Activated T-cell treated with anti-CD3 and anti-CD28 coated beads for 48 hours (primary cell): ENCODE measurements at regions not wholly inside any gene's neighbourhood (a gene's known extent, or its start where the extent isn't known, plus 50 kb on each side); places are given as distances from the start of the nearest gene placed in this dataset.
A peak's percentile ranks its signal among the peaks of the same experiment; 100 is the strongest.

Experiments used
- DNase-seq: peaks from one replicate; pipeline ENCODE4 v3.0.0-alpha.2; 2020; ENCODE audit warnings: low read depth

GRCh38 chr12:98437166-98437565, 78.2 kb upstream of the TMPO start:
- DNase-seq = no peak

- DNase-seq = no peak
These were observed 77.4 kb upstream of the TMPO start for GRCh38 chr12:98437806-98438595.

- no peak for DNase-seq
These were observed 76.6 kb upstream of the TMPO start for GRCh38 chr12:98438656-98439230.

- no peak for DNase-seq
These were observed 75.9 kb upstream of the TMPO start for GRCh38 chr12:98439471-98439951.

- peak; percentile 15 for DNase-seq
These were observed 75.3 kb upstream of the TMPO start for GRCh38 chr12:98439981-98440581.

GRCh38 chr12:98446060-98446459, 69.3 kb upstream of the TMPO start:
- DNase-seq = no peak

GRCh38 chr12:98446682-98447081, 68.7 kb upstream of the TMPO start:
- DNase-seq = no peak

- no peak for DNase-seq
These were observed 65.8 kb upstream of the TMPO start for GRCh38 chr12:98449584-98449983.

- DNase-seq = peak; percentile 6
These were observed 62.3 kb upstream of the TMPO start for GRCh38 chr12:98453070-98453469.

GRCh38 chr12:98453492-98453891, 61.9 kb upstream of the TMPO start:
- DNase-seq = no peak

GRCh38 chr12:98456041-98456440, 59.3 kb upstream of the TMPO start:
- DNase-seq = no peak

GRCh38 chr12:98456576-98457573, 58.5 kb upstream of the TMPO start:
- peak; percentile 27 for DNase-seq

- DNase-seq = no peak
These were observed 51.2 kb upstream of the TMPO start for GRCh38 chr12:98464190-98464589.

GRCh38 chr12:98465505-98465904, 49.9 kb upstream of the TMPO start:
- DNase-seq = no peak
